ENCODE measurements at regions not wholly inside any gene's neighbourhood (a gene's known extent, or its start where the extent isn't known, plus 50 kb on each side); places are given as distances from the start of the nearest gene placed in this dataset.

DNA sequence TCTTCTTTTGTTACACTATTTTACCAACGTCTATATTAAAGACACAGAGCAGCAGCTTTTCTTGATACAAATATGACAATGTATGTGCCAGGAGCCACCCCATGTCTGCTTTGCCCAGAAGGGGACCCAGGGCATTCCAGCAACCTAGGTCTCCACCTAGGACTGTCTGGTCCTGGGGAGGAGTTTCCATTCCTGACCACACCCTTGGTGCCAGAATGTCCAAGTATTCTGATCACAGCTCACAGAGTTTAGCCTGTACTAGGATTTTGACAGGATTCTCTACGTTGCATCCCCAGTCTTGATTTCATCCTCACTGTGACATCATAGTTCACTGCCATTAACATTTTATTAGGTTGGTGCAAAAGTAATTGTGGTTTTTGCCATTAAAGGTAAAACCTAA, 224.7 kb downstream of the SREK1 start:
- no peak for TF ChIP-seq POLR2A (IDR thresholded peaks at IDR 0.05)
- TF ChIP-seq, protein P1, sequence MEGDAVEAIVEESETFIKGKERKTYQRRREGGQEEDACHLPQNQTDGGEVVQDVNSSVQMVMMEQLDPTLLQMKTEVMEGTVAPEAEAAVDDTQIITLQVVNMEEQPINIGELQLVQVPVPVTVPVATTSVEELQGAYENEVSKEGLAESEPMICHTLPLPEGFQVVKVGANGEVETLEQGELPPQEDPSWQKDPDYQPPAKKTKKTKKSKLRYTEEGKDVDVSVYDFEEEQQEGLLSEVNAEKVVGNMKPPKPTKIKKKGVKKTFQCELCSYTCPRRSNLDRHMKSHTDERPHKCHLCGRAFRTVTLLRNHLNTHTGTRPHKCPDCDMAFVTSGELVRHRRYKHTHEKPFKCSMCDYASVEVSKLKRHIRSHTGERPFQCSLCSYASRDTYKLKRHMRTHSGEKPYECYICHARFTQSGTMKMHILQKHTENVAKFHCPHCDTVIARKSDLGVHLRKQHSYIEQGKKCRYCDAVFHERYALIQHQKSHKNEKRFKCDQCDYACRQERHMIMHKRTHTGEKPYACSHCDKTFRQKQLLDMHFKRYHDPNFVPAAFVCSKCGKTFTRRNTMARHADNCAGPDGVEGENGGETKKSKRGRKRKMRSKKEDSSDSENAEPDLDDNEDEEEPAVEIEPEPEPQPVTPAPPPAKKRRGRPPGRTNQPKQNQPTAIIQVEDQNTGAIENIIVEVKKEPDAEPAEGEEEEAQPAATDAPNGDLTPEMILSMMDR (IDR thresholded peaks at IDR 0.05) = no peak
